ENCODE measurements at regions not wholly inside any gene's neighbourhood (a gene's known extent, or its start where the extent isn't known, plus 50 kb on each side); places are given as distances from the start of the nearest gene placed in this dataset.

DNA sequence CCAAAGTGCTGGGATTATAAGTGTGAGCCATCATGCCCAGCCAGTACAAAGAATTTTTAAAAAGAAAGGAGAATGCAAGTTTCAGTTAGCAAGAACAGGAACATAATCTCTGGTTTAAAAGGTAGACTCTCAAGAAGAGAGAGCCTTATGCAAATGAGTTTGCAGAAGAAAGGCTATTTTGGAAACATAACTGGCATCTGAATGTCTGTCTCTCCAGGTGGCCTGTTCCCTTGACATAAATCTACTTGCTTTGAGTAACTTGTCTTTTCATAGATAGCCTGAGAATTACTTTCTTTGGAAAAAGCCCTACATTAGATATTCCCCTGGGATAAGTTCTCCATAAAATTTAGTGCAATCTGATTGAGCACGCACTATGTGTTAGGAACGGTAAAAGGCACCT is 109.6 kb downstream of the ICOS start:
- Histone ChIP-seq H2BK120ac (ENCODE audit: low read depth, low read length) (no peak overlapping the region), H3K27ac (ENCODE audit: low read length, poor library complexity, severe bottlenecking) (no peak overlapping the region), H3K23ac (ENCODE audit: low read length in 2 of 2) (no peak overlapping the region)

DNA sequence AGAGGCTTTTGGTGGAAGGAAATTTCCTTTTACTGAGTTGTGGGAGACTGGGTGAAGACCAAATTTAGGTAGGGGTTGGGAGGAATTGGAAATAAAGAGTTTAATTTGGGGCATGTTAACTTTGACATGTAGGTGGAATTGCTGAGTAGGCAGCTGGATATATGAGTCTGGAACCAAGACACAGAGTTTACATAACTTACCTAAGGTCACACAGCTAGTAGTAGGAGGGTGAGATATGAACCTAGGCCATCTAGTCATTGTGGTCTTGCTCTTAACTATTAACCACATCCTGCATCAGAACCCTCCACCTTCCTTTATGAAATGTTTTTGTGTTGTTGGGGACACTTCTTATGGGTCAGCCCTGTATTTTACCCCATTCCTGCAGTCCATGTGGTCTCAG is 113.1 kb downstream of the ICOS start:
- H3K4me3 ChIP-seq (ENCODE audit: insufficient read depth in 1 of 2, low read depth in 1 of 2, low read length in 2 of 2): no peak overlapping the region
- no peak overlapping the region for H3K4me2 ChIP-seq (ENCODE audit: low read length, poor library complexity, severe bottlenecking)
- no peaks in the 10 kb centered on the region for H3K9me3 ChIP-seq (ENCODE audit: control insufficient read depth, low read length)
- H2BK120ac ChIP-seq (ENCODE audit: low read depth, low read length): no peak overlapping the region
- no peak overlapping the region for H4K91ac ChIP-seq (ENCODE audit: low read length)
- no peak overlapping the region for H2BK5ac ChIP-seq (ENCODE audit: low read depth, low read length, poor library complexity, severe bottlenecking)
- H3K14ac ChIP-seq (ENCODE audit: low read length in 2 of 2): no peak overlapping the region
- H2AK5ac ChIP-seq (ENCODE audit: low read length, severe bottlenecking): no peak overlapping the region
- H3K27me3 ChIP-seq (ENCODE audit: control insufficient read depth in 1 of 2, insufficient read depth in 1 of 2, low read length in 2 of 2): peaks cover 21 to 29% of the 10 kb centered on the region in 2 experiments
- no peak overlapping the region for H3K9ac ChIP-seq (ENCODE audit: low read length)
- H2AFZ ChIP-seq (ENCODE audit: low read depth, low read length): no peak overlapping the region
- H4K8ac ChIP-seq (ENCODE audit: low read length): no peak overlapping the region
- H2BK15ac ChIP-seq (ENCODE audit: low read depth, poor library complexity, severe bottlenecking): no peak overlapping the region
- no peak for DNase-seq
- H3K4me1 ChIP-seq (ENCODE audit: control insufficient read depth, insufficient read depth, low read depth, low read length): no peaks in the 10 kb centered on the region
- no peak overlapping the region for H3K18ac ChIP-seq (ENCODE audit: low read depth in 1 of 2, low read length in 2 of 2)
- H2BK12ac ChIP-seq (ENCODE audit: low read length in 2 of 2): no peak overlapping the region
- no peak overlapping the region for H3K23ac ChIP-seq (ENCODE audit: low read length in 2 of 2)
- no peaks in the 10 kb centered on the region for H3K79me1 ChIP-seq (replicated peaks; ENCODE audit: low read length, poor library complexity, severe bottlenecking)
- H3K4ac ChIP-seq (ENCODE audit: low read depth in 1 of 2, low read length in 2 of 2): no peak overlapping the region
- no peaks in the 10 kb centered on the region for H3K36me3 ChIP-seq (ENCODE audit: control insufficient read depth in 1 of 2, insufficient read depth in 2 of 2, low read depth in 1 of 2, low read length in 2 of 2)
- no peak overlapping the region for H3K27ac ChIP-seq (ENCODE audit: low read length, poor library complexity, severe bottlenecking)

More for the DNA sequence above, 109.6 kb downstream of the ICOS start:
- no peak overlapping the region for H2AFZ ChIP-seq (ENCODE audit: low read depth, low read length)
- H3K4me1 ChIP-seq (ENCODE audit: control insufficient read depth, insufficient read depth, low read depth, low read length): no peaks in the 10 kb centered on the region
- peaks cover 16 to 26% of the 10 kb centered on the region in 2 experiments for H3K27me3 ChIP-seq (ENCODE audit: control insufficient read depth in 1 of 2, insufficient read depth in 1 of 2, low read length in 2 of 2)
- no peak overlapping the region for H3K9ac ChIP-seq (ENCODE audit: low read length)
- DNase-seq: no peak
- H3K9me3 ChIP-seq (ENCODE audit: control insufficient read depth, low read length): no peaks in the 10 kb centered on the region
- no peak overlapping the region for H3K4me2 ChIP-seq (ENCODE audit: low read length, poor library complexity, severe bottlenecking)
- H3K4me3 ChIP-seq (ENCODE audit: insufficient read depth in 1 of 2, low read depth in 1 of 2, low read length in 2 of 2): no peak overlapping the region
- H3K18ac ChIP-seq (ENCODE audit: low read depth in 1 of 2, low read length in 2 of 2): no peak overlapping the region
- H2AK5ac ChIP-seq (ENCODE audit: low read length, severe bottlenecking): no peak overlapping the region
- no peak overlapping the region for H2BK12ac ChIP-seq (ENCODE audit: low read length in 2 of 2)
- H4K8ac ChIP-seq (ENCODE audit: low read length): no peak overlapping the region
- no peak overlapping the region for H3K4ac ChIP-seq (ENCODE audit: low read depth in 1 of 2, low read length in 2 of 2)
- H3K36me3 ChIP-seq (ENCODE audit: control insufficient read depth in 1 of 2, insufficient read depth in 2 of 2, low read depth in 1 of 2, low read length in 2 of 2): no peaks in the 10 kb centered on the region
- WGBS: 100% methylated on average over 2 of the region's 2 CpGs
- no peaks in the 10 kb centered on the region for H3K79me1 ChIP-seq (replicated peaks; ENCODE audit: low read length, poor library complexity, severe bottlenecking)
- no peak overlapping the region for H4K91ac ChIP-seq (ENCODE audit: low read length)
- H3K14ac ChIP-seq (ENCODE audit: low read length in 2 of 2): no peak overlapping the region
- H2BK5ac ChIP-seq (ENCODE audit: low read depth, low read length, poor library complexity, severe bottlenecking): no peak overlapping the region
- H2BK15ac ChIP-seq (ENCODE audit: low read depth, poor library complexity, severe bottlenecking): no peak overlapping the region

DNA sequence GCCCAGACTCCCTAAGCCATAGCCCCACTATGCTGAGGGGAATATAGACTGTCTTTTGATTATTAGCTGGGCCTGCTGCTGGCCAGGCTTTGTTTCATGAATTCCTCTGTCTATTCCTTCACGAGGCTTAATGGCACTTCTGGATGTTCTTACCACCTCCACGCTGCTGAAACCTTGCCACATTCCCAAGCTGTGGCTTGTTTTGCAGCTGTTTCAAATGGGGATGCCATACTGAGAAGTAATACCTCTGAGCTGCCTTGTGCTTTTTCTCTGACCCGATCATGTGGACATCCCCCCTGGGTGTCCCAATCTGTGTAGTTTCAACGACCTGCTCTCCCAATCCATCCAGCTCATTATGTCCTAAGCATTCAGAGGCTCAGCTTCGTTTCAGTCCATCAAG is 114.1 kb downstream of the ICOS start:
- Histone ChIP-seq H2AK5ac (ENCODE audit: low read length, severe bottlenecking) (no peak overlapping the region), H2AFZ (ENCODE audit: low read depth, low read length) (no peak overlapping the region), H3K4me2 (ENCODE audit: low read length, poor library complexity, severe bottlenecking) (no peak overlapping the region), H3K4me3 (ENCODE audit: insufficient read depth in 1 of 2, low read depth in 1 of 2, low read length in 2 of 2) (no peak overlapping the region), H3K18ac (ENCODE audit: low read depth in 1 of 2, low read length in 2 of 2) (no peak overlapping the region), H3K4ac (ENCODE audit: low read depth in 1 of 2, low read length in 2 of 2) (no peak overlapping the region), H2BK12ac (ENCODE audit: low read length in 2 of 2) (no peak overlapping the region), H3K27ac (ENCODE audit: low read length, poor library complexity, severe bottlenecking) (no peak overlapping the region), H3K14ac (ENCODE audit: low read length in 2 of 2) (no peak overlapping the region), H2BK120ac (ENCODE audit: low read depth, low read length) (no peak overlapping the region), H3K23ac (ENCODE audit: low read length in 2 of 2) (no peak overlapping the region), H4K91ac (ENCODE audit: low read length) (no peak overlapping the region), H2BK15ac (ENCODE audit: low read depth, poor library complexity, severe bottlenecking) (no peak overlapping the region), H4K8ac (ENCODE audit: low read length) (no peak overlapping the region), H2BK5ac (ENCODE audit: low read depth, low read length, poor library complexity, severe bottlenecking) (no peak overlapping the region), H3K27me3 (ENCODE audit: control insufficient read depth in 1 of 2, insufficient read depth in 1 of 2, low read length in 2 of 2) (peaks cover 17 to 29% of the 10 kb centered on the region in 2 experiments), H3K9me3 (ENCODE audit: control insufficient read depth, low read length) (no peaks in the 10 kb centered on the region), H3K9ac (ENCODE audit: low read length) (no peak overlapping the region), H3K79me1 (replicated peaks; ENCODE audit: low read length, poor library complexity, severe bottlenecking) (no peaks in the 10 kb centered on the region), H3K4me1 (ENCODE audit: control insufficient read depth, insufficient read depth, low read depth, low read length) (no peaks in the 10 kb centered on the region), H3K36me3 (ENCODE audit: control insufficient read depth in 1 of 2, insufficient read depth in 2 of 2, low read depth in 1 of 2, low read length in 2 of 2) (no peaks in the 10 kb centered on the region)
- 84% methylated on average over 3 of the region's 5 CpGs for WGBS
- DNase-seq: no peak

DNA sequence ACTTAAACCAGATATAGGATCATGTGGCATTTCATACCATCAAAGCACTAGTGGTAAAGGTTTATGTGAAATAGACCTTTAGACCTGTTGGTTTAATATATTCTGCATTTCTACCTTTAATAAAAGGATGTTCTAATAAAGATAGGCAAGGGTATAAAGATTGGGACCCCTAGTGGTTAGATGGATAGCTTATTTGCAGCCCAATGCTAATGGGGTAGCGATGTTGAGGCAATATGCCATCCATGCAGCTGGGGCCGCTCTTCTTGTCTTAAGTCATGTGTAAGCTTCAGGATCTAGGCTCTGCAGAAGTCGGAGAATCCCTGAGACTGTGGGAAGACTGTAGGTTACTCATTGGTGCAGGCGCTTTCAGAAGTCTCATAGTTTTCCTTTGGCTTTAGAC is 114.9 kb downstream of the ICOS start:
- Histone ChIP-seq H3K4me1 (ENCODE audit: control insufficient read depth, insufficient read depth, low read depth, low read length) (no peaks in the 10 kb centered on the region), H3K14ac (ENCODE audit: low read length in 2 of 2) (no peak overlapping the region), H2BK15ac (ENCODE audit: low read depth, poor library complexity, severe bottlenecking) (no peak overlapping the region), H2AFZ (ENCODE audit: low read depth, low read length) (no peak overlapping the region), H2BK5ac (ENCODE audit: low read depth, low read length, poor library complexity, severe bottlenecking) (no peak overlapping the region), H4K8ac (ENCODE audit: low read length) (no peak overlapping the region), H2AK5ac (ENCODE audit: low read length, severe bottlenecking) (no peak overlapping the region), H3K9me3 (ENCODE audit: control insufficient read depth, low read length) (no peaks in the 10 kb centered on the region), H4K91ac (ENCODE audit: low read length) (no peak overlapping the region), H3K23ac (ENCODE audit: low read length in 2 of 2) (no peak overlapping the region), H3K18ac (ENCODE audit: low read depth in 1 of 2, low read length in 2 of 2) (no peak overlapping the region), H3K9ac (ENCODE audit: low read length) (no peak overlapping the region), H3K4me2 (ENCODE audit: low read length, poor library complexity, severe bottlenecking) (no peak overlapping the region), H3K27ac (ENCODE audit: low read length, poor library complexity, severe bottlenecking) (no peak overlapping the region), H3K79me1 (replicated peaks; ENCODE audit: low read length, poor library complexity, severe bottlenecking) (no peaks in the 10 kb centered on the region), H2BK12ac (ENCODE audit: low read length in 2 of 2) (no peak overlapping the region), H3K4me3 (ENCODE audit: insufficient read depth in 1 of 2, low read depth in 1 of 2, low read length in 2 of 2) (no peak overlapping the region), H3K36me3 (ENCODE audit: control insufficient read depth in 1 of 2, insufficient read depth in 2 of 2, low read depth in 1 of 2, low read length in 2 of 2) (no peaks in the 10 kb centered on the region), H3K27me3 (ENCODE audit: control insufficient read depth in 1 of 2, insufficient read depth in 1 of 2, low read length in 2 of 2) (peaks cover 14 to 24% of the 10 kb centered on the region in 2 experiments), H3K4ac (ENCODE audit: low read depth in 1 of 2, low read length in 2 of 2) (no peak overlapping the region), H2BK120ac (ENCODE audit: low read depth, low read length) (no peak overlapping the region)
- WGBS: 90% methylated on average over 4 of the region's 4 CpGs
- DNase-seq: no peak

All from mesenchymal stem cell (in vitro differentiated cells and primary cell).